Occipital lobe (tissue), 1 donor: ENCODE measurements at regions not wholly inside any gene's neighbourhood (a gene's known extent, or its start where the extent isn't known, plus 50 kb on each side); places are given as distances from the start of the nearest gene placed in this dataset.

Experiments
- DNase-seq: peaks from one replicate; lab custom pipeline; 2025; lab: John Stamatoyannopoulos, UW

DNA sequence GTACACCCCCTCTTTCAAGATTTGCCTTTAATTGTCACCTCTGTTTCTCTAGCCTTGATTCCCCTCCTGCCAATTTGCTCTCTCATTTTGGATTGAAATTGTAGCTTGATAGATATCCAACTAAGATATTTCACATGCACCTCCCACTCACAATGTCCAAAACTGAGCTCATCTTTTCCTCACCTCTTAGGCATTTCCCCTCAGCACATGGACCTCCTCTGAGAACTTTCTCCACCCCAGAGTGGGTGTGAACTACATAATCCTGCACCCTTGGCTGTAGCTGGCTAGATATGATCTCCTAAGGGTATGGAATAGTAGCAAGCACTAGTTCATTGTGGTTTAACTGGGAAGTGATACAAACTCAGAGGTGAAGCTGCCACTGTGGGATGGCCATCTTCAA, 91.5 kb upstream of the SESN3 start:
- no peak for DNase-seq

DNA sequence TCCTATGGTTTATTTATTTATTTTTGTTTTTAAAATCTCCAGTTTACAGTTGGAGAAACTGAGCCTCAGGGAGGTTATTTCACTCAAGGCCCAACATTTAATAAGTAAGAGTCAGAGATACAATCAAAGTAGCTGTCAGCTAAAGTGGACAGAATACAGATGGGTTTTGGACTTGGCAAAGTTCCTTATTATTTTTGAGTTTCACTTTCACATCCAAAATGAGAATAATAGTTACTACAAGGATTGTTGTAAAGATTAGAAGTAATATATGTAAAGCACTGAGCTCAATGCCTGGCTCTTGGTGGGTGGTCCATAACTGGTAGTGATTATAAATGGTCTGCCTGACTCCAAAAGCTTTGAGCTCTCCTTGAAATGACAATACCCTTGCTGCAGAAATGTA, 87.5 kb upstream of the SESN3 start:
- DNase-seq = no peak

DNA sequence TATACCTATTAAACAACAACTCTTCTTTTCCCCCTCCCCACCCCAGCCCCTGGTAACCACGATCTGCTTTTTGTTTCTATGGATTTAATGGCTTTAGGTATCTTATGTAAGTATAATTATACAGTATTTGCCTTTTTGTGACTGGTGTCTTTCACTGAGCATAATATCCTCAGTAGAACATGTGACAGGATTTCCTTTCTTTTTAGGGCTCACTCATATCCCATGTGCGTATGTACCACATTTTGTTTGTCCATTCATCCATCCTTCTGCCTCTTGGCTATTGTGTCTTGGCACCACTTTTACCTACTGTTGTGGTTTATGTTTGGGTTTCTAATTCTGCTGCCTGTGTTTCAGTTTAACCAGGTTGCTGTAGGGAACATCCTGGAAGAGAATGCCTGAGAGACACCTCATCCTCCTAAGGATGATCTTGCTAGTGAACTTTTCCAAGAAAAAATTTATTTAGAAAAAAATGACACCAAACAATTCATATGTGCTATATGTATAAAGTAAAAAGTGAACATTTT, 77.6 kb upstream of the SESN3 start:
- DNase-seq = no peak

DNA sequence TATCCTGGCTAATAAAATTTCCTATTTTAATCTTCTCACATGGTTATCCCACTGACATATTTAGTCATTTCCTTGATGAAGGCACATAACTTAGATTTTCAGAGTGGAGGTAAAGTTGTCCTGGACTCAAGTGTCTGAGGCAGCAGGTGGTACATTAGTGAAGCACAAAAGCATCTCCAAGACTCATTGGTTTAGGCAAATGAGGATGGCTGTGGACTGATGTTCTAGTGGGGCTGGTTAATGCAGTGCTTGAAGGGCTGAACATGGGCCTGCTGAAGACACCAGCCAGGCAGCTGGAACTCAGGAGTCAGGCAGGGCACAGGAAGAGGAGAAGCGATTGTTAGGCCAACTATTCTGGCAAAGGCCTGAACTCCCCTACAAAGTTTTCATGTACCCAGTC, 76.3 kb upstream of the SESN3 start:
- DNase-seq = no peak

DNA sequence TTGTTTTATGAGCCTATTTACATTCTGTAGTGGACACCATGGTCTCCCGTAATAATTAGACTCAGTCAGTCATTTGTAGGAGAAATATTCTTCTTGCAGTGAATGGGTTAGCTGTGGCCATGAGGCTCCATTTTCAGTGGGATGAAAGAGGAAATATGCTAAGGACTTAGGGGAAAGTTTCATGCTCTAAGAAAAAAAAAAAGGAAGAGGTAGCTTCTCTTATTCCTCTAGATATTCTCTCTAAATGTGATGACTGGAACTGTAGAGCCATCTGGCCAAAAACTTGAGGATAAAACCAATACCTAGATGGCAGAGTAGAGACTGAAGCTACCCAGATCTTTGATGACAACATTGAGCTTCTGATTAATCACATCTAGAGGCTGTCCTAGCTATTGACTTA, 75.8 kb upstream of the SESN3 start:
- DNase-seq = no peak

DNA sequence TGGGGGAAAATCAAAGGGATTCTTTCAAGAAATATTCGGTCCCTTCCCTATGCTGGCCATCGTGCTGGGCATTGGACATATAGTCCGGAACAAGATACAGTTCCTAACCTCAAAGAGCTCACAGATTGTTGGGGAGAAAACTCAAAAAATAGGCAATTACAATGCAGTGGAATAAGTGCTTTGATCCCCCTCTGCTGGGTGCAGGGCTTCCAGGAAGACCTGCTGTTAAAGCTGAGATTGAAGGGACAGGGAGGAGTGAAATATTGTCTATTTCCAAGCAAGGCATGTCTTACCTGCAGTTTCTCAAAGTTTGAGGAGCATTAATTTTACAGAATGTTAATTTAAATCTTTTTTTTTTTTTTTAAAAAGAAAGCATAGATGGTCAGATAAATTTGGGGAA, 75.1 kb upstream of the SESN3 start:
- DNase-seq = no peak

DNA sequence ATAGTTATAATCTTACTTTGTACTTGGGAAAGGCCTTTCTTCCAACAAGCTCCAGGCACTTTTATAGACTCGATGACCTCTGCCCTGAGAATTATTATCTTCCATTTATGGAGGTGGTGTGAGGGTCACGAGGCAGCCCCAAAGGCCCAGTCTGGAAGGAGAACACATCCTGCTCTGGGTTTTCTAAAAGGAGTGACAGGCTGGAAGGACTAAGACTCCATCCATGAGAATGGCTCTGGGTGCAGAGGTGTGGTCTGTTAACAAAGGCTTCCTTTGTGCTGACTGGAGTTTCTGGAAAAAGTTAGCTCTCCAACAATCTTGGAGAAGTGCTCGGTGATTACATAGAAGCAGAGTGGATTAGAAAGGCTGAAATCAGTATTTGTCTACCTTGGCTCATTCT, 74.7 kb upstream of the SESN3 start:
- no peak for DNase-seq

DNA sequence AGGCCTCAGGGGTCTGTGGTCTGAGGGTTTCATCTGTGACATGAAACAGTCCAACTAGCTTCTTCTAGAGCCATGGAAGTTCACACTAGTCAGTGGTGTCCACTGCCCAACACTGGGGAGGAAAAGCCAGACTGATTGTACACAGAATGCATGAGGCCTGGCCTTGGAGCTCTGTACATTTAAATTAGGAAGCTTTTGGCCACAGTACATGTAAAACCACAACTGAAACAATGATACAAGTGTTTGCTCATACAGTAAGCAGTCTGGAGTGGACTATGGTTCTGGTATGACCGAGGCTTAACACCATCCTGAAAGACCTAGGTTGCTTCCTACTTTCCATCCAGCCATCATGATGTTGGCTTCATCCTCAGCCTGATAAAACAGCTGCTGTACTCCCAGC, 73.8 kb upstream of the SESN3 start:
- no peak for DNase-seq

DNA sequence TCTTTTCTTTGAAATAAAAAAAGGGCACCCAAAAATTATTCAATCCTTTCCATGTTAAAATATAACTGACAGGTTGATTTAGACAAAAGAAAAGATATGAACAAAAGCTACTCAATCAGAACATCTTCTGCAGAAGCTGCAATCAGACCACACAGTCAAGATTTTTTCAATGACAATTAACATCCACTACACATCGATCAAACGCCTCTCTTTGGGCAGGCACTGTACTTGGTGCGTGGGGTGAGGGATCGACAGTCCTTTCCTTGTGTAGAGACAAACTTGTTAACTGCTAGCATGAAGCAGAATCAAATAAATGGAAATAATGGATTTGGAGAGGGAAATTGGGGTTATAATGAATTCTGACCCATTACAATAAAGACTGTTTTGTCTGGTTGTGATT, 71.2 kb upstream of the SESN3 start:
- DNase-seq = no peak

DNA sequence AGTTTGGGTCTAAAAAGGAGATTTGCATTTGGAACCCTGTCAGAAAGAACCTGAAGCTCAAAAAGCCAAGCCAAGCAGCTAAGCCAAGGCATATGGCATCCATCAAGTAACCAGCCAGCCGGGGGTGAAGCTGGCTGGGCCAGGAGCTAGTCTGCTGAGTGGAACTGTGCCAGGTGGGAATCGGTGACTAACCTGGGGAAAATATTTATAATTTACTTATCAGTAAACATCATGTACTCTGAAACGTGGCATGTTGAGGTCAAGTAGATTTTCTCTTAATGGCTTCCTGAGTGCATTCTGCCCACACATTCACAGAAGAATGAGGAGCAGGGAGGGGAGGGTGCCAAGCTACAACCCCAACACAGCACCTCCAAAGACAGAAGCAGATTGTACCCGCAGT, 70.5 kb upstream of the SESN3 start:
- DNase-seq = no peak

DNA sequence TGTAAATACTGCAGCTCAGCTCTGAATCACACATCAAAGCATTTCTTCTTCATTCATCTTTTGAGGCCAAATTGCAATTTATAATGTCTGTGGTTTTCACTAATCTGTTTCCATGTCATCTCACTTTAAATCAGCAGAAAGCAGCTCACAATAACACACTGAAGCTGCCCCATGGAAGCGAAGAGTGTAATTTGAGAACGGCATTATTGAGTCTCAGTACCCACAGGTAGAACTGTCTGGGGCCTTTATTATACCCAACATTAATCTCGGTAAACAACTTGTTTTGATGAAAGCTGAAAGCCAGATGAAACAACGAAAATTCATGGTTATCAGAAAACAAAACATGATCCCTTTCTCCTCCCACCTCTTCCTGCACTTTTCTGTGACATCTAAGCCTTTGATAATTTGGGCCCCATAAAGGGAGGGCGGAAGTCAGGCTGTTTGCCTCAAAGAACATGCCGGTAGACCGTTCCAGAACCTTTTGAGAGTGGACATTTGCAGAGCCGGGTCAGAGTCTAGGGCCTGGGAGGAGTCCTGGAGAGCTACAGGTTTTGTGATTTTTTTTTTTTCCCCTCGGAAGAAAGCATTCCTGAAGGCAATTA, 68.2 kb upstream of the SESN3 start:
- no peak for DNase-seq

DNA sequence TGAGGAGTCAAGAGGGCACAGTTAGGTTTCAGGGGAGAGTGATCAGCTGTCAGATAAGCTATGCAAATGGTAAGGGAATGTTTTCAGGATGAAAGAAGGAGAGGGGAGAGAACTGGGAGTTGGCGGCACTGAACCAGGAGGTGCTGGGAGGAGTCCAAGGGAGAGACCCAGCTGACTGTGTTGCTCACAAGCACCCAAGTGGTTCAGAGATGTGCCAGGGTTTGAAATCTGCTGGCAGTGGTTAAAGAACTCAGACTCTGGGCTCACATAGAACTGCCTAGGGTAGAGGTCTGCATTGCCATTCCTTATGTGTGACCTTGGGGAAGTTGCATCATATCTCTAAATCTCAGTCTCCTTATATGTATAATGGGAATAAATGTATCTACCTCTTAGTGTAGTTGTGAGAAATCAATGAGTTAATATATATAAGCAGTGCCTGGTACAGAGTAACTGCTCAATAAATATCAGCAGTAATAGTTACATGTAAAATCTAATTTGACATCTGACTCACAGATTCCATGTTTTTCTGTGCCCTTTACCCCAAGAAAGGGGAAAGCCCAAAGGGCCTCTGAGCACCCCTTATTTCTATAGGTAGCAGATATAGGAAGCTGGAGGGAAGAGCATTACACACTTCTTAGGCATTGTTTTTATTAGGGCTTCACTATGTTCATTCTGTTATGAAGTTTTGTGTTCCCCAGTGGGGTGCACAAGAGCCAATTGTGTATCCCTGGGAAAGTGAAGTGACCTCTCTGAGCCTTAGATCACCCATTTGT, 66.9 kb upstream of the SESN3 start:
- DNase-seq = no peak

DNA sequence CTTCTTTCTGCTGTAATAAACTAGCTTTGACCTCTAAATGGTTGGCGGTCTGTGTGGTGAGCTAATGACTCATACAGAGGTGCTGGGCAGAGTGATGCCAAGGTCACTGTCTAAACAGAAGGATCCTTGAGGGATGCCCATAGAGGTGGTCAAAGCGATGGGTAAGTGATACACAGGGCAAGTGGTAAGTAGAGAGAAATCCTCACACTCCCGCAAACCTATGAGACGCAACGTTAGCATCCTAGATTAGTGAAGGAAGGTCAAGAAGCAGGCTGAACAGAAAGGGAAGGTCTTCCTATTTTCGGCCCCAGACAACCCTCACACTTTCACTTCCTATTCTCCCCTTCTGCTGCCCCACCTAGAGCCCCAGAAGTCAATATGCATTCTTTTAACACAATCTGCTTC, 65.6 kb upstream of the SESN3 start:
- DNase-seq = no peak

DNA sequence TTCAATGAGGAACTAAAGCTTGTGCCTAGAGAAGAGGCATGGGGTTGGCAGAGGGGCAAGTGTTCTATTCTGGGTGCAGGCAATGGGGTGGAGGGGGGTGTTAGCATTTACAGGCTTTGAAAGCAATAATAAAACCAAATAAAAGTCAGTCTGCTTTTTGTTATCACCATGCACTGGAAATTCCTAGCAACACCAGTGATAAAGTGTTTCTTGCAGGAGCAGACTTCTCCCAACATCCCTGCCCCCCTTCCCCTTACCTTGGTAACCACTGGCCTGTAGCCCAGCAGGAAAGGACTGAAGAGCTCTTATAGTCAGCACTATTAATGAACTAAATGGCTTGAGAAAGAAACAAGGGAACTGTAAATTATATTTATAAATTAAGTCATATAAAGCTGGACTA, 65.2 kb upstream of the SESN3 start:
- no peak for DNase-seq

DNA sequence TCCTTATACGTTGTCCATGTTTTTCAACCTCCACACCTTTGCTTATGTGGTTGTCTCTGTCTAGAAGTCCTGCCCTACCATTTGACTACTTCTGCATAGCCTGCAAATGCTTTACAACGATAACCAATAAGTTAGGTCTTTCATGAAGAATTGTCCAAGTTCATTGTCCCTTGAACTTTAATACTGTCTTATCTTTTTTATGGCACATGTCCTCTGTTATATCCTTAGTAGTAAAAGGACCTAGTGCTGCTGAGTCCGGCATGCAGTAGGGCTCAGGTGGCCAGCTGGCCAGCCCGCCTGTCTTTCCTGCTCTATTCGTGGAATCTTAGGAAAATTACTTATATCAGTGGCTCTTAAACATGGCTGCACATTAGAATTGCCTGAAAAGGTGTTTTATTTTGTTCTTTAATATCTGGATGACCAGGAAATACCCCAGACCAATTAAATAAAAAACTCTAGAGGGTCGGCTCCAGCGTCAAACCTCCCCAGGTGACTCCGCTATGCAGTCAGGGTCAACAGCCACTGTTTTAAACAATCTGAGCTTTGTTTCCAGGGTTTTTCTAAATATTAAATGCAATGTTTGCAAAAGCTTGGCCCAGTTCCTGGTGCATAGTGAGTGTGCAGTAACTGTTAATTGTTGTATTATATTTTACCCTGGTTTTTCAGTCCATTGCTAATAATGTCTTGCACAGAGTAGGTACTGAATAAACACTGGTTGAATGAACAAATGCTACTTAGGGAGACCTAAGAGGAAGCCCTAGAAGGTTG, 64.6 kb upstream of the SESN3 start:
- DNase-seq = no peak

DNA sequence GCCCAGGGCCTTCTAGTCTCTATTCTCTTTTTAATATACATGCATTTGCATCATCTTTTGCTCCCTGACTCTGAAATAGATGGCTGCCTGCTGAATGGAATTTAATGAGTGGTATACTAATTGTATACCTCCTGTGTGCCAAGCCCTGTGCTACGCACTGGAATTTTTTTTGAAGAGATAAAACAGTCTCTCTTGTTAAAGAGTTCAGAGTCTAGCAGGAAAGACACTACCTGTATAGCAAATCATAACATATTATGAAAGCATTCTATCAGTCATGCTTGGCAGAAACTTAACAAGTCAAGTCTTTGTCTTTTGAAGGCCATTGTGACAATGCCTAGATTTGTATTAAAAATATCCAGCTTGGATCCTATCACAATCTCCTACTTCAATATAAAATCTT, 63.7 kb upstream of the SESN3 start:
- no peak for DNase-seq

DNA sequence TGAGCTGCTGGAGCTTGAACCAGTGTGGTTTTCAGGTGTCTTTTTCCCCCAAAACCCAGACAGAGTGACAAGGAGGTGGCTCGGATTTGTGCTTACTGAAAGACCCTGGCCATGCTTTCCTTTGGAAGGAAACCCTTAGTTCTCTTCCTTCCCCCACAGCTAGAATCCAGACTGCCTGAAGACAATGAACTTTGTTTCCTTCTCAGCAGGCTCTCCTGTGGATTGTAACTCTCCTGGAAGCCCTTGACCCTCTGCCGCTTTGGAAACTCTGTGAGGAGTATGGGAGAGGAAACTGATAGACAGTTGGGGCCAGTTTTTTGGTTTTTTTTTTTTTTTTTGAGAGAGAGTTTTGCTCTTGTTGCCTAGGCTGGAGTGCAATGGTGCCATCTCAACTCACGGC, 62.1 kb upstream of the SESN3 start:
- no peak for DNase-seq

DNA sequence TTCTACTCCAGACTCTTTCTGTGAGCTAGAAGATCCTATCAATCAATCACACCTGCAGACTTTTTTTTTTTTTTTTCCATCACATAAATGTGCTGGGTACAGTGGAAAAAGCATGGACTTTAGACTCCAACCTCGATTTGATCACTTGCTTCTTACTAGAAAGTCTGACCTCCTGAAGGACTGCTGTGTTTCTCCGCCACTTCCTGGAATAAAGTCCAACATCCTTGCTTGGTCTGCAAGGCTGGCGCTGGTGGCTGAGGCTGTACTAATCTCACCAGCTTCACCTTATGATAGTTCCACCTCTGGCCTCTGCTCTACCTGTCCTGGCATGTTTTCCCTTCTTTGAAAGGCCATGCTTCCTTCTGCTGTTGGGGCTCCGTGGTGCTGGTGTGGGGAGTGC, 60.9 kb upstream of the SESN3 start:
- no peak for DNase-seq

DNA sequence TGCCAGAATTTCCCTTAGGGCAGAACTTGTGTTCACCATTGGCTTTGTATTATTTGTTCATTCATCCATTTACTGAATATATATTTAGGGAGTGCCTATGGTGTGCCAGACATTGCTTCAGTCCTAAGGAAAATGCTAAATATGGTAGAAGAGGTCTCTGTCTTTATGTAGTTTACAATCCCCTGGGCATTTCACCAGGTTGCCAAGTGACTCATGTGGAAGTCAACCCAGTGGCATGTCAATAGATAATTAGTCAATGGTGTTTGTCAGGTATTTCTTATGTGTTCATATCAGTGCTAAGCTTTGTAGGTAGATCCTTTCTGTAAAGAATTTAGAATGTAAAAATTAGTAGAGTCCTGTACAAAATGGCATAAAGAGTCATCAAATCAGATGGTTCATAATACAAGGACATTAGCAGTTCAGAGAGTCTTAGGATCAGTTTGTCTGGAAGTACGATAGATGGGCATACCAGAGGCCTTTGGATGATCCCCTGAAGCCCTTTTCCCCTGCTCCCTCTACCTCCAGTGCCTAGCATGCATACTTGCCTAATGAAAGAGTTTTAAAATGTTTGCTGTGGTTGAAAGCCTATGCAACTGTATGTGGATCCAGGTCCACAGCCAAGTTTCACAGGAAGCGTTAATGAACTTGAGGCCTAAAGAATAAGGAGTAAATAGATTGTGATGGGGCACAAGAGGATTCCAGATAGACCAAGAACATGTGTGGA, 58.5 kb upstream of the SESN3 start:
- DNase-seq = no peak

DNA sequence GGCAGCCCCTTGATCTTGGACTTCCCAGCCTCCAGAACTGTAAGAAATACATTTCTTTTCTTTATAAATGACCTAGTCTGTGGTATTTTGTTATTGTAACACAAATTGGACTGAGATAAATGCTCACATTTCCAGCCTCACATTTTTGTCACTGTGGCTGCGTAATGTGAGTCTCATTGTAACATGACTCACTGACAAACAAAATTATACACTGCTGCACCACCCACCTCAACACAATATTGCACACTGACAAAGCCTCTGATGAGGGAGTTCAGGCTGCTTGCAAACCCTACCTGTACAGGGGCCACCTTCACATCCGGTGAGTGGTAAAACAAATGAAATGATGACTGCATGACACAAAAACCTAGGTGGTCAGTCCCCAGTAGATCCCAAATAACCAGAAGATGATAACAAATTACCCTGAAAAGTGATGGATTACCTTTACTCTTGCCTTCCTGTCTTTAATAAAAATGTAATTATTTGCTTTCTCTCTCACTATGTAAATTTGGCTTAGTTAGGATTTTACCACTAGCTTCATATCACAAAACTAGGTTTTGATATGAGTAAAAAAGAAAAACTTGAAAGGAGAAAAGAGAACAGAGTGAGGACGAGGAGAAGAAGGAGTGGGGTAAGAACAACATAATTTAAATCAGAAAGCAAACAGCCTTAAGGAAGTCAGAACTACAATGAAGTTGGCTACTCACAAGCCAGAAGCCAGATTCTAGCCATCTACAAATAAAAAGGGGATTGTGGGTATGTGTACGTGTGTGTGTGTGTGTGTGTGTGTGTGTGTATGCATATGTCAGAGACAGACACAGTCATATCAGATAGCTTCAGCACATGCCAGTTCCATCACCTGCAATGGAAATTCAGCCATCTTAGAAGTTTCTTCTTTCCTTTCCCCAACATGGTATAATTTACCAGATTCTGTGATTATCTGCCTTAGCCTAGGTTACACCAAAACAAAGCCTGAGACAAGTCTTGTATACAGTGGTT, 53.4 kb upstream of the SESN3 start:
- no peak for DNase-seq

DNA sequence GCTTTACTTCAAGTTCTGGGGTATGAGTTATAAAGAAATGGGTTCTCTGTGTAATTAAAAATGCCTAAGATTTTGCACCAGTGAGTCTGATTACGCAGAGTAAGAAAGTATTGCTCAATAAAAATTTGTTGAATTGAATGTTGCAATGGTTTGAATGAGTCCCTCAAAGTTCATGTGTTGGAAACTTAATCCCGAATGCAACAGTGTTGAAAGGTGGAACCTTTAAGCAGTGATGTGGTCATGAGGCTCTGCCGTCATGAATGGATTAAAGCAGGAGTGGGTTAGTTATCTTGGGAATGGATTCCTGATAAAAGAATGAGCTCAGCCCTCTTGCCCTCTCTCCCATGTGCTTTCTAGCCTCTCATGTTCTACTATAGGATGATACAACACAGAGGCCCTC, 52.6 kb upstream of the SESN3 start:
- DNase-seq = no peak
